Upper lobe of right lung (tissue), 1 donor: ENCODE measurements at regions not wholly inside any gene's neighbourhood (a gene's known extent, or its start where the extent isn't known, plus 50 kb on each side); places are given as distances from the start of the nearest gene placed in this dataset.

Source experiments
- ATAC-seq: fragments of 200-7000 bp; cut with Tn5 transposase; one replicate; pipeline ENCODE4 v1.9.1; 2020; ENCODE audit warnings: mild to moderate bottlenecking, moderate library complexity
- DNase-seq: peaks from one replicate; pipeline ENCODE4 v3.0.0-alpha.2; 2020
- H3K27ac ChIP-seq: fragments of 200-600 bp; one replicate; pipeline ENCODE4 v1.8.0; 2022
- H3K27me3 ChIP-seq: fragments of 200-600 bp; one replicate; pipeline ENCODE4 v1.8.0; 2022; ENCODE audit warnings: mild to moderate bottlenecking
- H3K36me3 ChIP-seq: fragments of 200-600 bp; one replicate; pipeline ENCODE4 v1.8.0; 2022
- H3K4me1 ChIP-seq: fragments of 200-600 bp; one replicate; pipeline ENCODE4 v1.8.0; 2022
- H3K4me3 ChIP-seq: fragments of 200-600 bp; one replicate; pipeline ENCODE4 v1.8.0; 2022; ENCODE audit warnings: mild to moderate bottlenecking
- H3K9me3 ChIP-seq: fragments of 200-600 bp; one replicate; pipeline ENCODE4 v1.8.0; 2022
- CTCF ChIP-seq: fragments of 200-600 bp; IDR thresholded peaks from one replicate; pipeline ENCODE4 v1.8.0; 2022; ENCODE audit warnings: antibody characterized with exemption
- intact Hi-C: fragments of 100-400 bp; cut with DNase I; formaldehyde crosslinking; loops from one replicate; pipeline ENCODE4 v1.11.0; 2022
- donor health status: DM: no; HTN: yes; CAD: no; lungs with severe emphysema.

- no peaks in the 10 kb centered on the region for H3K9me3 ChIP-seq
- no peak overlapping the region for H3K27ac ChIP-seq
- no peak overlapping the region for H3K4me3 ChIP-seq
- TF ChIP-seq CTCF = no peak
- no peak for ATAC-seq
- intact Hi-C loops = no loop called here
- no peaks in the 10 kb centered on the region for H3K36me3 ChIP-seq
- H3K27me3 ChIP-seq = no peaks in the 10 kb centered on the region
- H3K4me1 ChIP-seq = no peaks in the 10 kb centered on the region
- no peak for DNase-seq
Observed at GRCh38 chr6:68052234-68052633, 582.8 kb upstream of the ADGRB3 start.

GRCh38 chr6:68049562-68049961 is 585.5 kb upstream of the ADGRB3 start:
- Histone ChIP-seq H3K4me1 (no peaks in the 10 kb centered on the region), H3K9me3 (no peaks in the 10 kb centered on the region), H3K27ac (no peak overlapping the region), H3K4me3 (no peak overlapping the region), H3K36me3 (no peaks in the 10 kb centered on the region), H3K27me3 (no peaks in the 10 kb centered on the region)
- ATAC-seq (no peak), DNase-seq (no peak)
- TF ChIP-seq CTCF = no peak
- intact Hi-C loops = no loop called here

GRCh38 chr6:68046756-68047155 is 588.3 kb upstream of the ADGRB3 start:
- Histone ChIP-seq H3K9me3 (no peaks in the 10 kb centered on the region), H3K27ac (no peak overlapping the region), H3K27me3 (no peaks in the 10 kb centered on the region), H3K4me3 (no peak overlapping the region), H3K4me1 (no peaks in the 10 kb centered on the region), H3K36me3 (no peaks in the 10 kb centered on the region)
- no peak for ATAC-seq
- TF ChIP-seq CTCF = no peak
- intact Hi-C loops = no loop called here
- no peak for DNase-seq

- no peaks in the 10 kb centered on the region for H3K36me3 ChIP-seq
- no peaks in the 10 kb centered on the region for H3K4me1 ChIP-seq
- no peak for ATAC-seq
- no peak overlapping the region for H3K27ac ChIP-seq
- no peak for TF ChIP-seq CTCF
- intact Hi-C loops = no loop called here
- DNase-seq = no peak
- no peaks in the 10 kb centered on the region for H3K9me3 ChIP-seq
- H3K27me3 ChIP-seq = no peaks in the 10 kb centered on the region
- H3K4me3 ChIP-seq = no peak overlapping the region
Observed at GRCh38 chr6:68046302-68046701, 588.8 kb upstream of the ADGRB3 start.

- DNase-seq (no peak), ATAC-seq (no peak)
- Histone ChIP-seq H3K4me3 (no peak overlapping the region), H3K27me3 (no peaks in the 10 kb centered on the region), H3K4me1 (no peaks in the 10 kb centered on the region), H3K27ac (no peak overlapping the region), H3K9me3 (no peaks in the 10 kb centered on the region), H3K36me3 (no peaks in the 10 kb centered on the region)
- intact Hi-C loops = no loop called here
- TF ChIP-seq CTCF = no peak
Observed at GRCh38 chr6:68045193-68045592, 589.9 kb upstream of the ADGRB3 start.

GRCh38 chr6:68044264-68044663 is 590.8 kb upstream of the ADGRB3 start:
- intact Hi-C loops = no loop called here
- no peak for TF ChIP-seq CTCF

More at GRCh38 chr6:68044264-68044663, 590.8 kb upstream of the ADGRB3 start:
- ATAC-seq (no peak), DNase-seq (no peak)
- H3K4me1 ChIP-seq = no peaks in the 10 kb centered on the region
- no peak overlapping the region for H3K27ac ChIP-seq
- H3K36me3 ChIP-seq = no peaks in the 10 kb centered on the region
- no peak overlapping the region for H3K4me3 ChIP-seq
- H3K9me3 ChIP-seq = no peaks in the 10 kb centered on the region
- H3K27me3 ChIP-seq = no peaks in the 10 kb centered on the region
